ENCODE measurements at regions not wholly inside any gene's neighbourhood (a gene's known extent, or its start where the extent isn't known, plus 50 kb on each side); places are given as distances from the start of the nearest gene placed in this dataset.
"Not testable (repeated sequence)": the region's sequence is repeated elsewhere in the genome, so short reads cannot be mapped to it uniquely, and the experiment has no call there.

DNA sequence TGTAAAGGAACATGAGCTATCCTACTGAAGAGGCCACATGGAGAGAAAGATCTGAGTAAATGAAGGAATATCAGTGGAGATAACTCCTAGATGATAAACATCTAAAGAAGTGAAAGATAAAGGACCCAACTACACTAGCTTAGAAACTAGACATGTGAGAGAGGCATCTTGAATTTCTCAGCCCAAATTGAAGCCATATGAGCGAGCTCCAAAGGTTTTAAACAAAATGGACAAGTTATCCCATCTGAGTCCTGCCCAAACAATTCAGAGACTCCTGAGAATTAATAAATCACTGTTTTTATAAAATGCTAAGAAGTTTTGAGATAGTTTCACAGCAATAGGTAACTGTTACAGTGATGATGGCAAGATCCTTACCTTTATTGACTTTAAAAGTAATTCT is 438.9 kb downstream of the NAV3 start:
- FAIRE-seq, result no peak
- no peak for DNase-seq (ENCODE audit: insufficient read length, low spot score)
- TF ChIP-seq POU2F2 (IDR thresholded peaks at IDR 0.05; ENCODE audit: low read depth, low read length) (no peak), POLR2AphosphoS5 (IDR thresholded peaks at IDR 0.05; ENCODE audit: low read depth, low read length) (no peak), SPI1 (IDR thresholded peaks at IDR 0.05; ENCODE audit: low read depth, low read length) (no peak), PAX5 (IDR thresholded peaks at IDR 0.05; ENCODE audit: insufficient read depth, low read length, severe bottlenecking) (no peak), POLR2A (IDR thresholded peaks at IDR 0.05; ENCODE audit: low read depth, low read length) (no peak), TAF1 (IDR thresholded peaks at IDR 0.05; ENCODE audit: low read depth, low read length) (no peak)

- DNase-seq (ENCODE audit: insufficient read length, low spot score) (no peak), FAIRE-seq (no peak)
- TF ChIP-seq POLR2A (IDR thresholded peaks at IDR 0.05; ENCODE audit: low read depth, low read length) (no peak), POU2F2 (IDR thresholded peaks at IDR 0.05; ENCODE audit: low read depth, low read length) (no peak), POLR2AphosphoS5 (IDR thresholded peaks at IDR 0.05; ENCODE audit: low read depth, low read length) (no peak), SPI1 (IDR thresholded peaks at IDR 0.05; ENCODE audit: low read depth, low read length) (no peak), PAX5 (IDR thresholded peaks at IDR 0.05; ENCODE audit: insufficient read depth, low read length, severe bottlenecking) (no peak), TAF1 (IDR thresholded peaks at IDR 0.05; ENCODE audit: low read depth, low read length) (no peak)
Observed at GRCh38 chr12:78271546-78271945, 440.9 kb downstream of the NAV3 start.

DNA sequence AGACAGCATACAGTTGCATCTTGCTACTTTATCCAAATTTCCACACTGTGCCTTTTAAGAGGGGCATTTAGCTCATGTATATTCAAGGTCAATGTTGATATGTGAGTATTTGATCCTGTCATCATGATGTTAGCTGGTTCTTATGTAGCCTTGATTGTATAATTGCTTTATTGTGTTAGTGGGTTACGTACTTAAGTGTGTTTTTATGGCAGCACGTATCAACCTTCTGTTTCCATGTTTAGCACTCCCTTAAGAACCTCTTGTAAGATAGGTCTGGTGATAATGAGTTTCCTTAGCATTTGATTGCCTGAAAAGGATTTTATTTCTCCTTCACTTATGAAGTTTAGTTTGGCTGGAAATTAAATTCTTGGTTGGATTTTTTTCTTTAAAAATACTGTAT is 445.2 kb downstream of the NAV3 start:
- DNase-seq (ENCODE audit: insufficient read length, low spot score) (no peak), FAIRE-seq (no peak)
- TF ChIP-seq SPI1 (IDR thresholded peaks at IDR 0.05; ENCODE audit: low read depth, low read length) (no peak), PAX5 (IDR thresholded peaks at IDR 0.05; ENCODE audit: insufficient read depth, low read length, severe bottlenecking) (no peak), POLR2A (IDR thresholded peaks at IDR 0.05; ENCODE audit: low read depth, low read length) (no peak), POU2F2 (IDR thresholded peaks at IDR 0.05; ENCODE audit: low read depth, low read length) (no peak), POLR2AphosphoS5 (IDR thresholded peaks at IDR 0.05; ENCODE audit: low read depth, low read length) (no peak), TAF1 (IDR thresholded peaks at IDR 0.05; ENCODE audit: low read depth, low read length) (no peak)

DNA sequence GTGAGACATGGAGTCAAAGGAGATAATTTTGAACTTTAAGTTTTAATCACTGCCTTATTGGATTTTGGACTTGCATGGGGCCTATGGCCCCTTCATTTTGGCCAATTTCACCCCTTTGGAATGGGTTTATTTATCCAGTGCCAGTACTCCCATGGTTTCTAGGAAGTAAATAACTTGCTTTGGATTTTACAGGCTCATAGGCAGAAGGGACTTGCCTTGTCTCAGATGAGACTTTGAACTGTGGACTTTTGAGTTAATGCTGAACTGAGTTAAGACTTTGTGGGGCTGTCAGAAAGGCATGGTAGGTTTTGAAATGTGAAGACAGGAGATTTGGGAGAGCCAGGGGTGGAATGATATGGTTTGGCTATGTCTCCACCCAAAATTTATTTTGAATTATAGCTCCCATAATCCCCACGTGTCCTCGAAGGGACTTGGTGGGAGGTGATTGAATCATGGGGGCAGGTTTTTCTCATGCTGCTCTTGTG is 448.1 kb downstream of the NAV3 start:
- no peak for FAIRE-seq
- no peak for DNase-seq (ENCODE audit: insufficient read length, low spot score)
- TF ChIP-seq POLR2AphosphoS5 (IDR thresholded peaks at IDR 0.05; ENCODE audit: low read depth, low read length) (no peak), POU2F2 (IDR thresholded peaks at IDR 0.05; ENCODE audit: low read depth, low read length) (no peak), TAF1 (IDR thresholded peaks at IDR 0.05; ENCODE audit: low read depth, low read length) (no peak), PAX5 (IDR thresholded peaks at IDR 0.05; ENCODE audit: insufficient read depth, low read length, severe bottlenecking) (no peak), POLR2A (IDR thresholded peaks at IDR 0.05; ENCODE audit: low read depth, low read length) (no peak), SPI1 (IDR thresholded peaks at IDR 0.05; ENCODE audit: low read depth, low read length) (no peak)

- TF ChIP-seq PAX5 (IDR thresholded peaks at IDR 0.05; ENCODE audit: insufficient read depth, low read length, severe bottlenecking), result no peak
- no peak for TF ChIP-seq TAF1 (IDR thresholded peaks at IDR 0.05; ENCODE audit: low read depth, low read length)
- TF ChIP-seq POLR2A (IDR thresholded peaks at IDR 0.05; ENCODE audit: low read depth, low read length), result no peak
- no peak for TF ChIP-seq SPI1 (IDR thresholded peaks at IDR 0.05; ENCODE audit: low read depth, low read length)
- TF ChIP-seq POLR2AphosphoS5 (IDR thresholded peaks at IDR 0.05; ENCODE audit: low read depth, low read length), result no peak
- TF ChIP-seq POU2F2 (IDR thresholded peaks at IDR 0.05; ENCODE audit: low read depth, low read length), result no peak
- FAIRE-seq (no peak), DNase-seq (ENCODE audit: insufficient read length, low spot score) (no peak)
Observed at GRCh38 chr12:78279567-78279966, 448.9 kb downstream of the NAV3 start.

DNA sequence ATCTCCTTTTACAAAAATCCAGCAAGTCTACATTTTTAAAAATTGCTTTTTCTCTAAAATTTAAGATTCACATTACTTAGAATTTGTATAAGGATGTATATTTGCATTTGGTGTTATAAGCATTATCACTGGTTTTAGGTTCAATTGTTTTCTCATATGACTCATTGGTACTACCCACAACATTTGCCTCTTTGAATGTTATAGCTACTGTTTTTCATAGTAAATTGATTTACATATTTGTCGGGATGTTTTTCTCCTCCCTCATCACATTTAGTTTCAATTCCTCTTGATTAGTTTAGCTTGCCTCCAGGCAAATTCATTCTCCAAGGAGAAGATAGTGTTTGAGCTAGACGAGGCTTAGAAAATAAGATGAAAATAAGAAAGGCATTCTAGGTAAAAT is 450.4 kb downstream of the NAV3 start:
- not testable (repeated sequence) for FAIRE-seq; DNase-seq (ENCODE audit: insufficient read length, low spot score)

DNA sequence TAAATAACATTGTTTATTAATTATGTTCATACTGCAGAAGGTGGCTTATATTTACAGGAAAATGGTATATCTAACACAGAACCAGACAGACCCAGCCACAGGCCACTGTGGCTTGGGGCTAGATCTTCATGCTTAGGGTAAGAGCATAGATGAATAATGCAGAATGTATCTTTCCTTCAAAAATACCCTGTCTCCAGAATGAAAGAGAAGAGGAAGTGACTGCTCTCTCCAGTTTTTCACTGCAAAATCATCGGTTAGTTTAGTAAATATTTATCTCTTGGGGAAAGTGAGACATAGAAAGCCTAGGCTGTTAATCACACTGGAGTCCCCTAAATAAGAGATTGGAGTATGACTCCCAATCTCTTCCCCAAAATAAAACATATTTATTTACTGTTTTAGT is 453.7 kb downstream of the NAV3 start:
- FAIRE-seq, result no peak
- TF ChIP-seq POLR2AphosphoS5 (IDR thresholded peaks at IDR 0.05; ENCODE audit: low read depth, low read length), result no peak
- no peak for TF ChIP-seq POU2F2 (IDR thresholded peaks at IDR 0.05; ENCODE audit: low read depth, low read length)
- no peak for TF ChIP-seq POLR2A (IDR thresholded peaks at IDR 0.05; ENCODE audit: low read depth, low read length)
- TF ChIP-seq TAF1 (IDR thresholded peaks at IDR 0.05; ENCODE audit: low read depth, low read length), result no peak
- no peak for TF ChIP-seq SPI1 (IDR thresholded peaks at IDR 0.05; ENCODE audit: low read depth, low read length)
- TF ChIP-seq PAX5 (IDR thresholded peaks at IDR 0.05; ENCODE audit: insufficient read depth, low read length, severe bottlenecking), result no peak
- DNase-seq (ENCODE audit: insufficient read length, low spot score), result no peak

DNA sequence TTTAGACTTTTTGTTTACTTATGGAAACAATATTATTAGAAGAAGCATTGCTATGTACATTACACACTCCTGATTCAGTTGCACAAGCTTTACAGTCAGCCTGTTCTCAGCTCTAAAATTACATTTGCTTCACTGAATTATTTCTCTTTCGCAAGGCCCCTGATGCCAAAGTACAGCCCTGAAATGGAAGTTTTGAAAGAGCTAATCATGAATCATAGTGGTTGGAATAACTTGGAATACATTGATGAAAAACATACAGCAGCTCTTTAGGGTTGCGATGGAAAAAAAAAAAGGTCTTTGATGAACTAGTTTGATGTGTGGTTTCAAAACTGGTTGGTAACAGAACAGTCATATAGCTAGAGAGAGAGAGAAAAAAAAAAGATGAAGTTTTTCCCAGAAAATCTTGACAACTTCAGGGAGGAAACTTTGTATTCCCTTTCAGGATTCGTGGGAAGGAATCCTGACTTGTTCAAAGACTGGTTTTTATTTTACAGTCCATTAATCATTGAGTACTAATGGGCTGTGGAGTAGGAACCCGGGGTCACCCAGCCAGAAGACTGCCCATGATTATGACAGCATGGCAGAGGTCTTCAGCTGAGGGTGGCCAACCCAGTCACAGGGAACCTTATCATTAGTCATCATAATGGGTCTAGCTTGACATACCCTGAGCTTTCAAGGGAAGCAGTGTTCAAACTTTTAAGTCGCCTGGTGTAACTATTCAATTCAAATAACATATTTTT is 460.1 kb downstream of the NAV3 start:
- no peak for DNase-seq (ENCODE audit: insufficient read length, low spot score)
- no peak for FAIRE-seq
- TF ChIP-seq POLR2AphosphoS5 (IDR thresholded peaks at IDR 0.05; ENCODE audit: low read depth, low read length) (no peak), TAF1 (IDR thresholded peaks at IDR 0.05; ENCODE audit: low read depth, low read length) (no peak), POU2F2 (IDR thresholded peaks at IDR 0.05; ENCODE audit: low read depth, low read length) (no peak), PAX5 (IDR thresholded peaks at IDR 0.05; ENCODE audit: insufficient read depth, low read length, severe bottlenecking) (no peak), SPI1 (IDR thresholded peaks at IDR 0.05; ENCODE audit: low read depth, low read length) (no peak), POLR2A (IDR thresholded peaks at IDR 0.05; ENCODE audit: low read depth, low read length) (no peak)

DNA sequence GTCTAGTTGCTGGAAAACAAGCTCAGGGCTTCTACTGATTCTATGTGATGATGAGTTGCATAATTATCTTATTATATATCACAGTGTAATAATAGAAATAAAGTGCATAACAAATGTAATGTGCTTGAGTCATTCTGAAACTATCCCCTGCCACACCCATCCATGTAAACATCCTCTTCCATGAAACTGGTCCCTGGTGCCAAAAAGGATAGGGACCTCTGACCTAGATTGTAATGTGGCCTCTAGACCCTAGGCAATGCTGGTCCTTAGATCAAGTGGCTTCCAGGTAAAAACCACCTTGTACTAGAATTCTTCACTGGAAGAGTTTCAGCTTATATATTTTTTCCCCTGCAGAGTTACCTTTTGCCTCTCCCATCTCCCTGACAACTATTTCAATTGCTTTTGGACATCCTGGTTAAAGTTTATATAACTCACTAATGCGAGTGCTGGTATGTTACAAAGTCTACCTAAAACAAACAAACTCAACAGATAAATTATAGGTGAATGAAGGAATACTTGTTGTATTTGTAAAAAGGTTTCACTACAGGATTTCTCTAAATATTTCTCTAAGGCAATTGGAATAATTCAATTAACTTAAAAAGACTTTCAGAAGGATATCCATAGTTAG is 462.5 kb downstream of the NAV3 start:
- no peak for FAIRE-seq
- TF ChIP-seq PAX5 (IDR thresholded peaks at IDR 0.05; ENCODE audit: insufficient read depth, low read length, severe bottlenecking) (no peak), POLR2A (IDR thresholded peaks at IDR 0.05; ENCODE audit: low read depth, low read length) (no peak), TAF1 (IDR thresholded peaks at IDR 0.05; ENCODE audit: low read depth, low read length) (no peak), POLR2AphosphoS5 (IDR thresholded peaks at IDR 0.05; ENCODE audit: low read depth, low read length) (no peak), SPI1 (IDR thresholded peaks at IDR 0.05; ENCODE audit: low read depth, low read length) (no peak), POU2F2 (IDR thresholded peaks at IDR 0.05; ENCODE audit: low read depth, low read length) (no peak)
- DNase-seq (ENCODE audit: insufficient read length, low spot score), result no peak

DNA sequence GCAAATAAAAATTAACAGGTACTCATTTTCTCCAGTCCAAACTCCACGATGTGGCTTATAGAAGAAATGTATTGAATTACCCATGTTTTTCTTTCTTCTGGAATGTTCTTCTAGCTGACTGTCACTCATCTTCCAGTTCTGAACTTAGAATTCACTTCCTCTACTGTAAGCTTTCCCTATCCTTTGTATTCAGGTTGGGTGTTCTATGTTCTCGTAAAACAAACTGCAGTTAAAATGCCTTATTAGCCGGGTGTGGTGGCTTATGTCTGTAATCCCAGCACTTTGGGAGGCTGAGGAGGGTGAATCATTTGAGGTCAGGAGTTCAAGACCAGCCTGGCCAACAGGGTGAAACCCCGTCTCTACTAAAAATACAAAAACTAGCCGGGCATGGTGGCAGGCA is 470.6 kb downstream of the NAV3 start:
- FAIRE-seq; DNase-seq (ENCODE audit: insufficient read length, low spot score): not testable (repeated sequence)

All from GM12891 (cell line).